NCI-H526 (cell line): ENCODE measurements at regions not wholly inside any gene's neighbourhood (a gene's known extent, or its start where the extent isn't known, plus 50 kb on each side); places are given as distances from the start of the nearest gene placed in this dataset.
A peak's percentile ranks its signal among the peaks of the same experiment; 100 is the strongest.
"Not testable (repeated sequence)": the region's sequence is repeated elsewhere in the genome, so short reads cannot be mapped to it uniquely, and the experiment has no call there.

Source experiments
- DNase-seq, 2 experiments: peaks; one replicate each; lab custom pipeline; 2025; lab: John Stamatoyannopoulos, UW

DNA sequence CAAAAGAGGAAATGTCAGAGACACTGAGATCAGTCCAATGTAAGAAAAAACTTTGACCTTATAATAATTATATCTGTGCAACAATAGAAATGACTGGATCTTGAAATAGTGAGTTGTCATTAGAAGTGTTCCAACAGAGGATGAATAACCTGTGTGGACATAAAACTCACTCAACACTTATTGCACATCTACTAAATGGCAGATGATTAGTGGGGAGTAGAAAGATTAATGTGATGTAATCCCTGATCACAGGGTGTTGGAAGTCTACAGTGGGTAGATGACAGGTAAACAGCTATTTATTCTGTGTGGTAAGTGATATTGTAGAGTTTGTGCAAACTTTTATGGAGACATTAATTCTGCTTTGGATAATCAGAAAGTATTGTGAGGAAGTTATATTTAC lies 177.3 kb upstream of the HMHB1 start:
- DNase-seq, result no peak

DNA sequence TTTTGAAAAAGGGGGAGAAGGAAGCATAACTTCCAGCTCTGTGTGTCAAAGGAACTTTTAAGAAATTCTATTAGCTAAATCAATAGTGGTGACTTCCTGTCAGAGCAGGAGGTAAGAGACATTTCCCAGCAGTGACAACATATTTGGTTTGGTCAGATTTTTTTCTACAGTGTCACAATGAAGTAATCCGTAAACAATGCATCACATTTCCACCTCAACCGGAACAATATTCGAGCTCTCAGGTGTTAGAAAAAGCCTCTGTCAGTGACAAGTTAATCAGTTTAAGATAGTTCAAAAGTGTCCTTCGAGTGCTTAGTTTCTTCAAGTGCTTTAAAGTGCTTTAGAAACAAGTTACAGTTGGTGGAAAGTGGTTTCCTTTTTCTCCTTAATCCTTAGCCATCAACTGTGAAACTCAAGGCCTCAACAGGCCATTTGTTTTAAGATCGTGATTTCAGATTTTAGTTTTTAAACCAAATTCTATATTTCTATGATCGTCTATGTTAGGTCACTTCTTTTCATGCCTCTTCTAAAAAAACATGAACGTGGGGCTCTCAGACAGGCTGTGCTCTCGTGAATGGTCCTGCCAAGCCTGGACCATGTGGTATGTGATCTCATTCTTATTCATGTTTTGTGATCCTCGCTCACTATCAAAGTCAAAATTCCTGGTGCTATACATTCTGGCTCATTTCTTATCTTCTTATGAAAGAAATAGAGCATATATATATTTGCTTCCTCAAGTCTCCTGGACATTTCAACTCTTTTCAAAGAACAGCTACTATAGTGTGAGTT lies 181.9 kb upstream of the HMHB1 start:
- no peak for DNase-seq

DNA sequence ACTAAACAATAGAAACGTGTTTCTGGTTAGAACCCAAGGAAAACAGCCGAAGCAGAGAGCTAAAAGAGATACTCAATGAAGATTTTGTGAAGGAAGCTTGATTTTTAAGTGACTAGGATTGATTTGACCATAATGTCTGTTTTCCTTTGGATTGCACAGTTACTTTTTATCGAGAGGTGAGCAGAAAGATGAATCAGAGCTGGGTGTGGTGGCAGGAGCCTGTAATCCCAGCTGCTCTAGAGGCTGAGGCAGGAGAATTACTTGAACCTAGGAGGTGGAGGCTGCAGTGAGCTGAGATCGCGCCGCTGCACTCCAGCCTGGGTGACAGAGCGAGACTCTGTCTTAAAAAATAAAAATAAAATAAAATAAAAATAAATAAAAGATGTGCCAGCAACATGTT lies 186.9 kb upstream of the HMHB1 start:
- not testable (repeated sequence) for DNase-seq

DNA sequence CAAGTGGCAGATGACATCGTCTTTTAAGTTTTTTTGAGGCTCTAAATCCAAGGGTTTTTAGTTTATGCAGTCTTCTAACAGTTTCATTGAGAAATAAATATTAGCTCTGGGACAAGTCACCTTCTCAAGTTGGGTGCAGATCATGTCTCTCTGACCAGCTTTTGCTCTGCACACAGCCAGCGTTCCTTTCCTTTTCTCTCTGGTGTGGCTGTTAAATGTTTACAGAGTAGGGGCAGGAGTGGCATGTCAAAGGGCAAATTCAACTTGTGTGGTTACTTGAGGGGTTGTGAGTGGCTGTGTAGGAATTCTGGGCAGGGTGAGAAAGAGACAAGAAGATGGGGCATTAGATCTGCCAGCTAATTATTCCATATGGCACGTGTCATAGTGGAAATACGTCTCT lies 187.5 kb upstream of the HMHB1 start:
- no peak for DNase-seq

DNA sequence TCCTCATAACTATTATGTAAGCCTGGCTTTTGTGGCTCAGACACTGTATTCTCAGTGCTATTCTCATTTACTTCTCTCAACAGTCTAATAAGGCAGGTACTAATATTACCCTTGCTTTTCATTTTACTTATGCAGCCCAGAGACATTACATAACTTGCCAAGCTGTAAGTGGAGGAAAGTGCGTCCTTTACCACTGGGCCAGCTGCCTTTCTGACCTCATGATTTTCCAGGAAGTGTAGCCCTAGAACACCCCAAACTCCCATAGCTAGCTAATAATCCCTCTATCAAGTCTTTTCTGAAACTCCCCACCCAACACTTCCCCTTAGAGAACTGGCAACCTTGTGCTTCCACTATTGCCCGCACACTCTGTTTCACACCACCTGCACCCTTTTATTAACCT lies 192.9 kb upstream of the HMHB1 start:
- DNase-seq, result no peak

DNA sequence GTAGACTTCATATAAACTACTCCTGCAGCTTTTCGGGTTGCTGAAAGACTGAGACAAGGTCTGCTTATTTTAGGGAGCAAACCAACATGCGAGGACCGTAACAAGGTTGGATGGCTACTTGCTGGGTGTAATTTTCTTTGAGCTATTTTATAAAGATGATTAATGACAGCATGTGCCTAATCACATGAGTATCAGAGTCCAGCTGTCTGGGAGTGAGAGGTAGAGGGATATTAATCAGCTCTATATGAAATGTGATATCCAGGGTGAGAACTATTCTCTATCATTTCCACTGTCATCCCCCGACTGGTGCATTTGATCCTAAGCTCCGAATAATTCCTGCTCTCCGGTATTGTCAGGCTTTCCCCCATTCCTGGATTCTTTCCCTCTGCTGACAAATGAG lies 193.8 kb upstream of the HMHB1 start:
- DNase-seq, result no peak

DNA sequence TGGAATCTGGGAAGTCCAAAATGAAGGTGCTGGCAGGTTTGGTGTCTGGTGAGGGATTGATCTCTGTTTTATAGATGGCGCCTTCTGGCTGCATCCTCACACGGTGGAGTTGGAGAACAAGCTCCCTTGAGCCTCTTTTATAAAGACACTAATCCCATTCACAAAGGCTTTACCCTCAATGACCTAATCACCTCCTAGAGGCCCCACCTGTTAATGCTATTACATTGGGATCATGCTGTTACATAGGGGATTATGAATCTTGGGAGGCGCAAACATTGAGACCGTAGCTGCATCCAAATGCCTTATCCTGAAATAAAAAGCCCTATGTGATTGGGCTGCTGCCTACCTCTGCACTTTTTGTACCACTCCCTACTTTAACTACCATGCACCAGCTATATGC lies 197.1 kb upstream of the HMHB1 start:
- DNase-seq, result no peak

DNA sequence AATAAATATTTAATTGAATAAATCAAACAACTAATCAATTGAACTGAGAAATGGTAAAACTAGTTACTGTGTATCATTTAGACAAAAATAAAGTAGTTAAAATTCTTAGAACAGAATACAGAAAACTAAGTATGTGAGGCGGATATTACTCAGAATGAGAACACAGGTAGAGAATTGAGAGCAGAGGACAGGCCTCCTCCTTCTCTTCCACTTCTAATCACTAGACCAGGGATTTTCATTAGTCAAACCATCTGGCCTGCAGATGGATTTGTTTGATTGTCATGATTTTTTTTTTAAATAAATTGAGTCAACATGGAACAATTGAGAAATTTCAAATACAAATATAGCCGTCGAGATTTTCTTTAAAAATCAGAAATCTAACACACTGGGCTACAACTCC lies 198.6 kb upstream of the HMHB1 start:
- DNase-seq, result no peak

DNA sequence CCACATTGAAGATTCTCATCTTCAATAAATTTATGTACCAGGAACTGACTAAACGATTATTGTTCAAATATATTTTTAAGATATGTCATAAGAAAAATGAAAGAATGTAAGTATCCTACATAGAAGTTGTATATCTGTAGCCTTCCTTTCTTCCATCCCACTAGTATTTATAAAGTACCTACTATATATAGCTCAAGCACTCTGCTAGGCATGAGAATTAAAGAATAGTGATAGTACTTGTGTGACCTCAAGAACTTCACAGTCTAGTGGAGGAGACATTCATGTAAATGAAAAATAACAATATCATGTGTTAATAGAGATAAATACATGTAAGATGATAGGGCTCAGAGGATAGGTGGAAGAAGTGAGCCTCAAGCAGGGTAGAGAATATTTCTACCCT lies 201.0 kb upstream of the HMHB1 start:
- no peak for DNase-seq

DNA sequence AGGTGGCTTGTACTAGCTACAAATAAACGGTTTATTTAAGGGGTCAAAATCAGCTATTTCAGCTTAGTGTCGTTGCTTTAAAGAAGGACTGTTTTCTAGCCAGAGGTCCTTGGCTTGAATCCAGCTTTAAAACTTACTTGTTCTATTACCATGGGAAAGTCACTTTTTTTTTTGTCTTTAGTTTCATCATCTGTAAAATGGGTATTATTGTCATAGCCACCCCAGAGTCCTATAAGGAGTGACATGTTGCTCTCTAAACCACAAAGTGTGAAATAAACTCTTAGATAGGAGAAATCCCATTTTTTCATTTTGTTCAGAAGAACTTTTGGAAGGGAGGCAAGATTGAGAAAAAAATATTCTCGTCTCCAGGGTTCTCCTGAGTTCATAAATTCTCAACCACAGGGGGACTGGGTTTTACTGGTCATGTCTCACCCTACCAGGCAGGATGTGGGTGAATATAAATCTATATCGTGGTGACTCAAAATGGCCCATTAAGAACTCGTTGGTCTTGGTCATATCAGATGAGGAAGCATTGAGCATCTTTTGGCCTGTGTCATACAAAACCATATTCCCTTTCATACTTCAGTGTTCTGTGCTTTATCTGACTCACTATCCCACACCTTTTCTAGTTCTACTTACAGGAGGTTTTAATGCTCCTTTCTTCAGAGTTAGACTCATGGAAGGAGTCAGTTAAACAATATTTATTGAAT lies 202.7 kb upstream of the NR3C1 start:
- DNase-seq, result no peak

DNA sequence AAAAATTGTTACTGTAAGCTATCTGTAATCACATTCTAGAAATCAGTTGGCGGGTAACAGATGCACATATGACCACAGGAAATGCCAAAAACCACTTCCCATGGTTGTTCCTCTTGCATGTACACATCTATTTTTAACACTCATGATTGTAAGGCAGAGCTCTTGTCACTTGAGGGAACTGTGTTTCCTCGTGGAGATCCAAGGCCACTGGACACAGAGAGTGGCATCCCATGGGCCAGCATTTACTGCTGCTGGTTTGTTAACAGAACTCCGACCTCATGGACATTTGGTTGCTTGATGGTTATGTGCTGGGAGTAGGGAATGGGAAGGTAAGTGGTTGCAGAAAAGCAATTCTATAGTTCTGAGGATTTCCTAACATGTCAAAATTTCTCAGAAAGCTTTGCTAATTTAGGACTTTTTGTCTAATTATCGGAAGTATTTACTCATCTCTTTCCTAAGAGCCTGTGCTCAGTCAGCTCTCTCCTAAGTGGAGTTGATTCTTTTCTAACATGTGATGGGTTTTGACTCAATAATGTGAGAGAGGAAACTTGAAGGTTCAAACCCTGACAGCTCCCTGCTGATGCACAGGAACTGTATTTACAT lies 202.0 kb upstream of the NR3C1 start:
- no peak for DNase-seq

DNA sequence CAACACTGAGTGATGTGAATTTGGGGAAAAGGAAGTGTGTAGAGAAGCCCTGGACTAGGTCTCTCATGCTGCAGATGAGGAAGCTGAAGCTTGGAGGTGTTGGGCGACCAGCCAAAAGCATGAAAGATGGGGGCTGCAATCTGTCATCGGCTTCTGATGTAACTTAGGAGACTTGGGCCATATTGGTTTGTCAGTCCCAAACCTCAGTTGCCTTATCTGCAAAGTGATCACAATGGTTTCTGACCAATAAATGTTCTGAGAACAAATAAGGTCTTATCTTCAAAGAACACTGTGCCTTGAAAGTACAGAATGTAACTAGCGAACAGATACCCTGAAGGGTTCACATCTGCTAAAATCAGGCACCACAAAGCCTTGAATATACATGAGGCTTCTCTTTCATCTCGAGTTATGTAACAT lies 198.4 kb upstream of the NR3C1 start:
- DNase-seq, result no peak

DNA sequence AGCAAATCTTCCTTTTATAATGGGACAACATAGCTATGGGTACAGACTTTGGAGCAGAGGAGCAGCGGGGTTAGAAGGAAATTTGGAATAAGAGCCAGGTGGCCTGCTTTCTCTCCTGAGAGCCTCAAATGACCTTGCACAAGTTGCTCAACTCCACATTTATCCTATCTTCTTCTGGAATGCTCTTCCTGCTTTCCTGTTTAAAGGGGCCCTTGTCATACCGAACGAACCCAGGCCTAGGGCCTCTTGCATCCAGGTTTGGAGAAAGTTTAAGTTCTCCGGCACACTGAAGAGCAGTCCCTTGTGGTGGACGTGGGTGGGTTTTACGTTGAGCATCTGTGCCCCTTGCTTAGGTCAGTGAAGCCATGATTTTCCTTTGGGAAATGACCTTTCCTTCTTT lies 197.9 kb upstream of the NR3C1 start:
- DNase-seq, result no peak

DNA sequence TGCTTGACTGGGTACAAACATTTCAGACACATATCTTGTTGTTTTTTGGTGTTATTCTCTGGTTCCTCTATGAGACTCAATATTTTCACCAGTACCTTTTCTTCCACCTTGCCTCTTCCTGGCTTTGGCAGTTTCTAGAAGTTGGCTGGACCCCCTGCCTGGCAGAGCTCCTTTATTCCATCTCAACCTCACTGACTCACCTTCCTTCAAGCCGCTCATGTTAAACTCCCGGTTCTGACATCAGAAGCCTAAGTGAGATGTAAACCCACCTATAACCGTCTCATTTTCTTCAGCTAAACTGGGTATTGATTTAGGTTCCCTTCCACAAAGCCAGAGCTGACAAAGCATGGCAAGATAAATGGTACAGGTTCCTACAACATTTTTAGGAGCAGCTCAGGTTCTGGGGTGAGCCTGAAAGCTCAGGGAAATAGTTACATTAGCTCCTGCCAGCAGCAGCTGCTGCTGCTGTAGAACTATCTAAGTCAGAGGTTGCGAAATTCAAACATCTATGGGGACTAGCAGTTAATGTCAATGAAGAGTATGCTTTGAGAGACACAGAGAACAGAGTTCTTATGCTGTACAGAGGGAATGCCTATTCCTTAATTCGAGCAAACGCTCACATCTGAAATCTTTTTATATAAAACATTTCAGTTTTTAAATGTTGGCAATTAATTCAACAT lies 197.1 kb upstream of the NR3C1 start:
- DNase-seq, result no peak

DNA sequence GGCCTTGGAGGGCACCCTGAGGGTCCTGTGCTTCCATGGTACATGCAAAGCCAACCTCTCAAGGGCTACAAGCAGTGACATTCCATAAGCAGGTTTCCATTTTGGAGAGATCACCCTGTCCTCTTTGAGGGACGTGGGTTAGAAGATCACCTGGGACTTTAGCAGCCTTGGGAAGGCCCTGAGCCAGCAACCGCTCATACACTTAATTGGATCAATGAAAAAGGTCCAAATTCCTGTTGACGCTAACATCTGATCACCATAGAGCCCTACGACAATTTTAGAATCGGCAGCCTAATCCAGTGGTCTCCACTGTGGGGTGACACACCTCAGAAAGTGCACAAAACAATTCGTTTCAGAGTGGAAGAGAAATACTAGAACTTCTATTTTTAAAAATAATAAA lies 196.0 kb upstream of the NR3C1 start:
- no peak for DNase-seq

DNA sequence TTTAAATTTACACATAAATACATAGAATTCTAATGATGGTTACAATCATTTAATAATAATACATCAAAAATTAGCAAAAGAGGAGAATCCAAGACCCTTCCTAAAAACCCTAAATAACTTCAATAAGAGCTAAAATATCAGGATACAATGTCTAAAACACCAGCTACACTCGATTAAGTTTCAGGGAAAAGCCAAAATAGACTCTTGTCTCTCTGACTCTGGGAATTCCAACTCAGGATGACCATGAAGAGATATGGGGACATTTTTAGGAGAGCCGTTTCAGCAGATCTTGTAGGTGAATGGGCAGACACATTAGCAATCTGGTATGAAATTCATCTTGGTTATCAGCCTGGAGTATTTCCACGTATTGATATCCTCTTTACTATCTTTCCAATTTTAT lies 193.3 kb upstream of the NR3C1 start:
- DNase-seq, result no peak

DNA sequence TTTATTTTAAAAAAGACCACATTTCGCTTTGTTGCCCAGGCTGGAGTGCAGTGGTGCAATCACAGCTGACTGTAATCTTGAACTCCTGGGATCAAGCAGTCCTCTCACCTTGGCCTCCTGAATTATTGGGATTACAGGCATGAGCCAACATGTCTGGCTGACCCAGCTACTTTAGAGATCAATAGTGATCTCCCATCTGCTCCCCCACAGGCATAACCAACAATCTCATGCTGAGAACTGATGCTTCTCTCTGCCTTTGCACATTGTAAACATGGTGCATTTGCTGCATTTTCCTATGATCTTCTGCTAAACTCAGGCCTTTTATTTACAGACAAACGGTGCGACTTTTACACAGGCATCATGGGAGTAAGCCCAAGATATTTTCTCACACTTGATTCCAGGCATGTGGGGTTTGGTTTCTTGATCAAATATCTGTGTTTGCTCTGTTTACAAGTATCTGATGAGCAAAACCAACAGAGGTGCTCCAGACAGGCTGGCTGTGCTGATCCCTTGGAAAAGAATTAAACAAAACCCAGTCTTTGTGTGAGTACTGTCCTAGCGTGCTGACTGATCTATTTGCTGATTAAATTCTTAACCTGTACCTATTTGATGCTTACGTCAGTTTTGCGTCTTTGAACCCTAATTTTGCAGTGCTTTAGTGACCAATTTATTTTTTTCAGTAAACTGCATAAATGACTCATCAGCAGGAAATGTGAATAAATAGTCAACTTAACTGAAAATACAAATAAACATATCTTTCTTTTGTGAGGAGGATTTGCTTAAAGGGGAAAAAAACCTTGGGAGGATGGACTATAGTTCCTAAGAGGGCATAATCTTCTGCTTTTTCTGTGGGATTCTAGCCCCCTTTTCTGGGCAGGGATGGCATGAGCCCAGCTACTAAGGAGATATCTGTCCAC lies 191.7 kb upstream of the NR3C1 start:
- no peak for DNase-seq

DNA sequence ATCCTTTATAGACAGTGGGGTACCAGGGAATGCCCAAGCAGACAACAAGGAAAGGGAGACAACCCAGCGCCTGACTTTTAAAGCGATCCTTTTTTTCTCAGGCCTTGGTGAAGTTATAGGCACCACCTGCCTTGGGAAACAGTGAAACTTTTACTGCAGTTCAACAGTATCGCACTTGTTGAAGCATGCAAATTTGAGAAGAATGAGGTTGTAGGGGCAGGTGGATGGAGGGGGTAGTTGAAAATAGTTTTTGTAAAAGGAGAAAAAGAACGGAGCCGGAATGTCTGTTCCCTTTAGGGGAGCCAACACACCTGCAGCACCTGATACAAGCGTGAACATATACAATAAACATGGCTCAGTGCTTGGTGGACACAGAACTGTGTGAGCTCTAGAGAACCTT lies 190.2 kb upstream of the NR3C1 start:
- DNase-seq, result peak; percentile 31 to 36

DNA sequence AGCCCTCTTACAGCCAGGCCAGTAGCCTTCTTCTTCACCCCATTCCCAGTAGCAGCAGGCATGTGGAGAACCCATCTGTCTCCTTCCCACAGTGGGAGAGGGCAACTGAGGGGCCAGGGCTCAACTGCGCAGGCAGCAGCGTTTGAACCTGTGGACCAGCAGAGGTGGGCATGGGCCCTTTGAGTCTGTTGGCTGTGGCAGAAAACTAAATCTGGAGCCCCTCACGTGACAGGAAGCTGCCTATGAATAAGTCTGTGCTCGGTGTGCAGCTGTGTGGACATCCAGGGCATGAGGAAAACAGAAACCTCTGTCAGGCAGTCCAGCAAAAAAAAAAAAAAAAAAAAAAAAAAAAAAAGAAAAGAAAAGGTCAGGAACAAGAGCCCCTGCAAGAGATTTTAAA lies 189.2 kb upstream of the NR3C1 start:
- no peak for DNase-seq

DNA sequence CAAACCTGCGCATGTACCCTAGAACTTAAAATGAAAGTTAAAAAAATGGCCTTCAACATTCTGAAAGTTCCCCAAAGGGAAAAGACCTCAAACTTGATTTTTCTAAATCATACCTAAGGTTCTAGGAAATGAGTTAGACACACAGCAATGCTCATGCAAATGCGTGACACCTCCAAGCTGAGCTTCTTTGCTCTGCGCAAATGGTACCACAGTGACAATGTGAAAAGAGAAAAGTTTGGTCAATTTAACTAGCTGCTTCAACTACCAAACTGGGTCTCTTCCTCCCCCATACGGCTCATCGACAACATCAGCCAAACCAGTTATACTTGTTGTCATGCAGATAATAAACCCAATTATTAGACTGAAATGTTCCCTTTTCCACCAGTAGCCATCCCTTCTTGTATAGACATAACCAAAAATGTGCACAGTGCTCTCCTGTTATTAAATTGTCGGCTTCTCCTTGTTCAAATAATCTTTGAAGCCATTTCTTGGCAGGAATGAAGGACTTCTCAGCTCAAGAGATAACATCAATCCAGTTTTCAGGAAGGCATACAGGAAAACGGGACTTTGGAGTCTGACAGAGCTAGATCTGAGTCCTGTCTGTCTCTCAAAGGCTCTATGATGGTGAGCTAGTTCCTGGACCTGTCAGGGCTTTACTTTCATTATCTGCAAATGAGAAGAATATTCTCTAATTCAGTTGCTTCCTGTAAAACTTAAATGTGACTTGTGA lies 185.6 kb upstream of the NR3C1 start:
- DNase-seq, result no peak

DNA sequence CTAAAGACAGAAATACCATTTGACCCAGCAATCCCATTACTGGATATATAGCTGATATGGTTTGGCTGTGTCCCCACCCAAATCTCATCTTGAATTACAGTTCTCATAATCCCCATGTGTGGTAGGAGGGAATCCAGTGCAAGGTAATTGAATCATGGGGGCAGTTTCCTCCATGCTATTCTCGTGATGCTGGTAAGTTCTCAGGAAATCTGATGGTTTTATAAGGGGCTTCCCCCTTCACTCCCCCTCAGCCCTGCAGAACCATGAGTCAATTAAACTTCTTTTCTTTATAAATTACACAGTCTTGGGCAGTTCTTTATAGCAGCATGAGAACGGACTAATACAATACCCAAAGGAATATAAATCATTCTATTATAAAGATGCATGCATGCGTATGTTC lies 184.6 kb upstream of the NR3C1 start:
- not testable (repeated sequence) for DNase-seq
